ENCODE measurements at regions not wholly inside any gene's neighbourhood (a gene's known extent, or its start where the extent isn't known, plus 50 kb on each side); places are given as distances from the start of the nearest gene placed in this dataset.
A peak's percentile ranks its signal among the peaks of the same experiment; 100 is the strongest.

DNA sequence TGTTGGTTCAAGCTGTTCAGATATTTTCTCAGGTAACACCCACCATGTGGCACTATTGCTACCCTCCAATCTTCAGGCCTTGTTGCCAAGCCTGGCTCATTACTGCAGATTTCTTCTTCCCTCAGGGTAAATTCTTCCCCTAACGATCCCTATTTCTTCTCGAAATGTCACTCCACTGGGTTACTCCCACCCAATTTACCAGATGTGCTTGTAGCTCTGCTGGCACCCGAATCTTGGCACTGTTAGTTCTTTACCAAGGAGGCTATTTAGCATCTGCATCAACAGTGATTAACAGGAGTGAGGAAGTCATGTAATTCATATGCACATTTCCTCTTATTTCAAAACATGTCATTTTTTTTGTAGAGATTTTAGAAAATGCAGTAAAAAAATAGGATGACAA is 217.1 kb upstream of the CYRIA start:
- Histone ChIP-seq H3K4me3 (ENCODE audit: low read length in 3 of 3) (no peak overlapping the region), H3K9ac (ENCODE audit: low read length in 3 of 3) (no peak overlapping the region), H3K4me1 (ENCODE audit: control insufficient read depth in 2 of 3, insufficient read depth in 2 of 3, low read depth in 1 of 3, low read length in 3 of 3) (no peaks in the 10 kb centered on the region), H3K27me3 (ENCODE audit: control insufficient read depth, insufficient read depth, low read length) (no peaks in the 10 kb centered on the region), H3K9me3 (ENCODE audit: control insufficient read depth in 2 of 3, insufficient read depth in 1 of 3, low read length in 3 of 3) (no peaks in the 10 kb centered on the region), H3K36me3 (ENCODE audit: control insufficient read depth in 2 of 3, insufficient read depth in 3 of 3, low read length in 3 of 3) (no peaks in the 10 kb centered on the region), H3K27ac (ENCODE audit: low read depth in 2 of 2, low read length in 2 of 2) (no peak overlapping the region)
- intact Hi-C loops (cut with DNase I) = no loop called here
- TF ChIP-seq, protein P1, sequence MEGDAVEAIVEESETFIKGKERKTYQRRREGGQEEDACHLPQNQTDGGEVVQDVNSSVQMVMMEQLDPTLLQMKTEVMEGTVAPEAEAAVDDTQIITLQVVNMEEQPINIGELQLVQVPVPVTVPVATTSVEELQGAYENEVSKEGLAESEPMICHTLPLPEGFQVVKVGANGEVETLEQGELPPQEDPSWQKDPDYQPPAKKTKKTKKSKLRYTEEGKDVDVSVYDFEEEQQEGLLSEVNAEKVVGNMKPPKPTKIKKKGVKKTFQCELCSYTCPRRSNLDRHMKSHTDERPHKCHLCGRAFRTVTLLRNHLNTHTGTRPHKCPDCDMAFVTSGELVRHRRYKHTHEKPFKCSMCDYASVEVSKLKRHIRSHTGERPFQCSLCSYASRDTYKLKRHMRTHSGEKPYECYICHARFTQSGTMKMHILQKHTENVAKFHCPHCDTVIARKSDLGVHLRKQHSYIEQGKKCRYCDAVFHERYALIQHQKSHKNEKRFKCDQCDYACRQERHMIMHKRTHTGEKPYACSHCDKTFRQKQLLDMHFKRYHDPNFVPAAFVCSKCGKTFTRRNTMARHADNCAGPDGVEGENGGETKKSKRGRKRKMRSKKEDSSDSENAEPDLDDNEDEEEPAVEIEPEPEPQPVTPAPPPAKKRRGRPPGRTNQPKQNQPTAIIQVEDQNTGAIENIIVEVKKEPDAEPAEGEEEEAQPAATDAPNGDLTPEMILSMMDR (IDR thresholded peaks at IDR 0.05; ENCODE audit: borderline replicate concordance, extremely low read depth, insufficient read depth) = no peak
- no peak for DNase-seq
- no peak for FAIRE-seq

DNA sequence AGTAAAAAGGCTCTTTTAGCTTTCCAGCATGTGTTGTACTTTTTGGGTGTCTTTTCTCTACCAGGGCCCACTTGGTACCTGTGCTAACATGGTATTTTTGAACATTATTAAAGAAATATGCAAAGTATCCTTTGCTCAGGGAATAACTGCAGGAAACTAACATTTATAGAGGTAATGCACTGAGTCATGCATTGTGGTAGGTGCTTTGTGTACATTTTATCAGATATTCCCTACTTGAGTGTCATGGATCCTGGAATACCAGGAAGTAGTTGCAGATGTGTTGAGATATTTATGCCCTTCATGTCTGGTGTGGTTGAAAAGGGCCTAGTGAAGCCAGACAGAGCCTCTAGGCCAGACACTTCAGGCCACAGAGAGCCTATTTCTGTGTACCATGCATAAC is 215.5 kb upstream of the CYRIA start:
- intact Hi-C loops (cut with DNase I) = no loop called here
- no peak overlapping the region for H3K9ac ChIP-seq (ENCODE audit: low read length in 3 of 3)
- no peak for DNase-seq
- H3K27ac ChIP-seq (ENCODE audit: low read depth in 2 of 2, low read length in 2 of 2) = no peak overlapping the region
- no peaks in the 10 kb centered on the region for H3K27me3 ChIP-seq (ENCODE audit: control insufficient read depth, insufficient read depth, low read length)
- no peak for FAIRE-seq
- H3K9me3 ChIP-seq (ENCODE audit: control insufficient read depth in 2 of 3, insufficient read depth in 1 of 3, low read length in 3 of 3) = no peaks in the 10 kb centered on the region
- H3K4me3 ChIP-seq (ENCODE audit: low read length in 3 of 3) = no peak overlapping the region
- H3K36me3 ChIP-seq (ENCODE audit: control insufficient read depth in 2 of 3, insufficient read depth in 3 of 3, low read length in 3 of 3) = no peaks in the 10 kb centered on the region
- TF ChIP-seq, protein P1 (IDR thresholded peaks at IDR 0.05; ENCODE audit: borderline replicate concordance, extremely low read depth, insufficient read depth) = no peak
- no peaks in the 10 kb centered on the region for H3K4me1 ChIP-seq (ENCODE audit: control insufficient read depth in 2 of 3, insufficient read depth in 2 of 3, low read depth in 1 of 3, low read length in 3 of 3)

DNA sequence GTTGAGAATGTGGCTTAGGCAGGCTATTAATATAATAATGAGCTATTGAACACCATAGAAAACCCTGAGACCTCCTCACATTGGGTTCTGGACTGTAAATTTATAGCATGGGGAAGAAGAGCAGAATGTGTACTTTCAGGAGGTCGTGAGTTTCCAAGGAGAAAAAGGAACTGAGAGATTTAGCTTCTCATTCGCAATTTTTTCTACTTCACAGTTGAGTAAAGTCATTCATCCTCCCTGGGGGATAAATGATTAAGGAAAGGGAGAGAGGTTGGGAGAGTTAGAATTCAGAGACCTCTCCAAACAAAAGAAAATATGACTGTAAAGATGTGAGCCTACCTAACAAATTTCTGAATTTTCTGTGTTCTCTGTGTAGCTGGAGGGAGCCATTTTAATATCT is 205.8 kb upstream of the CYRIA start:
- DNase-seq (peak in 1 of 5 donors; percentile 5), FAIRE-seq (no peak)
- TF ChIP-seq, protein P1 (IDR thresholded peaks at IDR 0.05; ENCODE audit: borderline replicate concordance, extremely low read depth, insufficient read depth) = no peak

DNA sequence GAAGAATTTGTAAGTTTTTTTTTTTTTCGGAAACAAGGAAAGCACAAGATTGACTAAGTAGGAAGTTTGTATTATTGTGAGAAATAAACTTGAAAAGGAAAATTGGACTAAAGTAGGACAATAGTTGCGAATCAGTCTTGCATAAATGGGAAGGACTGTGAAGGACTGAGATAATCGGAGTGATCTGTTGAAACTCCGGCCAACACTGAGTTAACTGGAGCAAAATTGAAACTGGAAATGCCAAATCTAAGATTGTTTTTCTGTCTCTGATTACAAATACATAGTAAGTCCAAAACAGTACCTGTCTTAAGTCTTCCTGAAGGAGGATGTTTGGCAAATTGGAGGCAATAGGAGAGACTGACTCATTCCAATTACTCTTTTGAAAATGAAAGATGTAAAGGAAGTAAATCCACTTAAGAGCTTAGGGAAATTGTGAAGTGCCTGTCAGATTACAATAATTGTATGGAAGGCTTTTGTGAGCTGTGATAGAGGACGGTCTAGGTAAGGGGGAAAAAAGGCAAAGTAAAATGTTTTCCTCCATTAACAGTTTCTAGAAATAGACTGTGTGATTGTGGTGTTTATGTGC is 204.9 kb upstream of the CYRIA start:
- DNase-seq (no peak), FAIRE-seq (no peak)
- Histone ChIP-seq H3K4me3 (ENCODE audit: low read length in 3 of 3) (no peak overlapping the region), H3K36me3 (ENCODE audit: control insufficient read depth in 2 of 3, insufficient read depth in 3 of 3, low read length in 3 of 3) (no peaks in the 10 kb centered on the region), H3K9ac (ENCODE audit: low read length in 3 of 3) (no peak overlapping the region), H3K27ac (ENCODE audit: low read depth in 2 of 2, low read length in 2 of 2) (no peak overlapping the region), H3K9me3 (ENCODE audit: control insufficient read depth in 2 of 3, insufficient read depth in 1 of 3, low read length in 3 of 3) (no peaks in the 10 kb centered on the region), H3K4me1 (ENCODE audit: control insufficient read depth in 2 of 3, insufficient read depth in 2 of 3, low read depth in 1 of 3, low read length in 3 of 3) (no peaks in the 10 kb centered on the region), H3K27me3 (ENCODE audit: control insufficient read depth, insufficient read depth, low read length) (no peaks in the 10 kb centered on the region)
- intact Hi-C loops (cut with DNase I) = no loop called here
- TF ChIP-seq, protein P1 (IDR thresholded peaks at IDR 0.05; ENCODE audit: borderline replicate concordance, extremely low read depth, insufficient read depth) = no peak

More for the DNA sequence above, 205.8 kb upstream of the CYRIA start:
- Histone ChIP-seq H3K9ac (ENCODE audit: low read length in 3 of 3) (no peak overlapping the region), H3K27me3 (ENCODE audit: control insufficient read depth, insufficient read depth, low read length) (no peaks in the 10 kb centered on the region), H3K4me1 (ENCODE audit: control insufficient read depth in 2 of 3, insufficient read depth in 2 of 3, low read depth in 1 of 3, low read length in 3 of 3) (no peaks in the 10 kb centered on the region), H3K9me3 (ENCODE audit: control insufficient read depth in 2 of 3, insufficient read depth in 1 of 3, low read length in 3 of 3) (no peaks in the 10 kb centered on the region), H3K27ac (ENCODE audit: low read depth in 2 of 2, low read length in 2 of 2) (no peak overlapping the region), H3K4me3 (ENCODE audit: low read length in 3 of 3) (no peak overlapping the region), H3K36me3 (ENCODE audit: control insufficient read depth in 2 of 3, insufficient read depth in 3 of 3, low read length in 3 of 3) (no peaks in the 10 kb centered on the region)
- intact Hi-C loops (cut with DNase I) = no loop called here
